ENCODE measurements at regions not wholly inside any gene's neighbourhood (a gene's known extent, or its start where the extent isn't known, plus 50 kb on each side); places are given as distances from the start of the nearest gene placed in this dataset.

- TF ChIP-seq, protein P1, sequence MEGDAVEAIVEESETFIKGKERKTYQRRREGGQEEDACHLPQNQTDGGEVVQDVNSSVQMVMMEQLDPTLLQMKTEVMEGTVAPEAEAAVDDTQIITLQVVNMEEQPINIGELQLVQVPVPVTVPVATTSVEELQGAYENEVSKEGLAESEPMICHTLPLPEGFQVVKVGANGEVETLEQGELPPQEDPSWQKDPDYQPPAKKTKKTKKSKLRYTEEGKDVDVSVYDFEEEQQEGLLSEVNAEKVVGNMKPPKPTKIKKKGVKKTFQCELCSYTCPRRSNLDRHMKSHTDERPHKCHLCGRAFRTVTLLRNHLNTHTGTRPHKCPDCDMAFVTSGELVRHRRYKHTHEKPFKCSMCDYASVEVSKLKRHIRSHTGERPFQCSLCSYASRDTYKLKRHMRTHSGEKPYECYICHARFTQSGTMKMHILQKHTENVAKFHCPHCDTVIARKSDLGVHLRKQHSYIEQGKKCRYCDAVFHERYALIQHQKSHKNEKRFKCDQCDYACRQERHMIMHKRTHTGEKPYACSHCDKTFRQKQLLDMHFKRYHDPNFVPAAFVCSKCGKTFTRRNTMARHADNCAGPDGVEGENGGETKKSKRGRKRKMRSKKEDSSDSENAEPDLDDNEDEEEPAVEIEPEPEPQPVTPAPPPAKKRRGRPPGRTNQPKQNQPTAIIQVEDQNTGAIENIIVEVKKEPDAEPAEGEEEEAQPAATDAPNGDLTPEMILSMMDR (IDR thresholded peaks at IDR 0.05), result no peak
- TF ChIP-seq POLR2AphosphoS5 (IDR thresholded peaks at IDR 0.05) (no peak), EP300 (IDR thresholded peaks at IDR 0.05) (no peak)
Measured at GRCh38 chr16:65473699-65474098, 351.8 kb upstream of the CDH11 start.

All from suprapubic skin (tissue), 4 donors.